Brain pericyte (primary cell): ENCODE measurements at regions not wholly inside any gene's neighbourhood (a gene's known extent, or its start where the extent isn't known, plus 50 kb on each side); places are given as distances from the start of the nearest gene placed in this dataset.

Source experiments
- DNase-seq: peaks from one replicate; pipeline ENCODE4 v3.0.0-alpha.2; 2012; ENCODE audit warnings: low read depth, low spot score

DNA sequence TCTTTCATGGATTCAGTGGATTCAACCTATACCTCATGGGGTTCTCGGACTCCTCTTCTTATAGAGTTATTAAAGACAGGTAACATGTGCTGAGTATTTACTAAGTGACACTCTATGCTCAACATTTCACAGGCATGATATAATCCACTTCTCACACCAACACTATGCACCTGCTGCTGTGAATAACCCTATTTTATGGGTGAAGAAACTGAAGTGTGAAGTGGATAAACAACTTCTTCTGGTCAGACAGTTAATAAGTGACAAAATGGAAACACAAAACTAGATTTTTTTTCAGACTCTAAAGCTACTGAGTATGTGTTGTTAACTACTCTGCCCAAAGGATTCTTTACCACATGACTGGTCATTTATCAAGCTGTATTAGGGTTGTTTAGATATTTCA is 403.5 kb downstream of the DIPK2A start:
- DNase-seq, result no peak

DNA sequence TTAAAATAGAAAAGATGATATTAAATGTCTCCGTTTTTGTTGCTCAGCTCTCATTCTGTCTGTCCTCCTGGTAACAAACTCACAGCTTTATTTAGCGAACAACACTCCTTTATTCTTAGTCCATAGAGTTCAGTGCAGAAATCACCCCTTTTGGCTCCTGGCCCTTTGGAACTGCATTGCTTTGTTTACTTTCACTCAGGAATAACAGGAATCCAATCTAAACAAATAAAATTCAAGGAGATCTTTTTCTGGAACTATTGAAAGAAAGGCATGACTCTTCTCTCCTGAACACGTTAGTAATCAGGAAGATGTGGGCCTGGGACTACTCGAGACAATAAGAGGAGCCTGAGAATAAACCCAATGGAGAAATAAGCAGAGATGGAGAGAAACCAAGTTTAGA is 409.2 kb downstream of the DIPK2A start:
- DNase-seq, result no peak

- DNase-seq, result no peak
Measured at GRCh38 chr3:144381607-144382006, 410.0 kb downstream of the DIPK2A start.

DNA sequence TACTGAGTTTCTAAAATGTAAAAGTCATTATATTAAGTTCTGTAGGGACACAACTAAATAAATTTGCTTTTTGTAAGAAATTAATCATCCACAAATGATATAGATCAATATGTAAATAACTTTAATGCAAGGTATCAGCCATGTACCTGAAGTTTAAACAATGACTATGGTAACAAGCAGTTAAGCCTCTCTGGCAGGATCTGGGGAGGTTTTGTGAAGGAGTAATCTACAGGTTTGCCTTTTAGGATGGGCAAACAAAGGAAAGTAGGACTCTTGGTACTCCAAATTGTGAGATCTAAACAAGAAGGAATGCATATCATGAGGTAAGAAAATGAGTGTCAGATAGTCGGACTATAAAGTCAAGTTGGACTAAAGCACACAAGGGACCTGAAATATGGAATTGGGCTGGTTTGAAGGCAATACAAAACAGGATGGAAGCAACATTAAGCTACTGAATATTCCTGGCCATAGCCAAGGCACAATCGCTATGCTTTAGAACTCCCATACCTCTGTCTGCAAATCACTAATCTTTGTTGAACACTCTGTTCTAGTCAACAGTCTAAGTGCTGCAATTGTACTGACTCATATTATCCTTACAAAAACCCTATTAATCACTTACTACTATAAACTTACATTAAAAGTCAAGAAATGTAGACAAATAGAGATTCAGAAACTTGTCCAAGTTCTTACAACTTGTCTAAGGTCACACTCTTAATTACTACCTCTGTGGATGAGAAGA is 412.8 kb downstream of the DIPK2A start:
- no peak for DNase-seq

DNA sequence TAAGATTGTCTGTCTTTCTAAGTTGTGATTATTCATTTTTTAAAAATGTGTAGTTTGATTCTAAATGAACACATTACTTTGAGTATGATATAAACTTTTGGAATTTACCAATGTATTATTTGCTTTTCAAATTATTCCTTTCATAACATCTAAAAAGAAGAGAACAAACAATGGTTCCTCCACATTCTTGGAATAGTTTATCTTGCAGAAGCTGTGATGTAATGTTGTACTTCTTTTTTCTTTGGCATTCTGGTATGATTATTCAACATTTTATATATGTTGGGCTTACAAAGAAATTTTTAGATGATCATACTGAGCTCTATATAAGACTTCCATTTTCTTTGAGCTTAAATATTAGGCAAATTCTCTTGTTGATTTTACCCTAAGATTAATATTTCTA is 419.2 kb downstream of the DIPK2A start:
- no peak for DNase-seq

GRCh38 chr3:144391236-144391635 is 419.6 kb downstream of the DIPK2A start:
- no peak for DNase-seq

GRCh38 chr3:144394032-144394431 is 422.4 kb downstream of the DIPK2A start:
- no peak for DNase-seq

DNA sequence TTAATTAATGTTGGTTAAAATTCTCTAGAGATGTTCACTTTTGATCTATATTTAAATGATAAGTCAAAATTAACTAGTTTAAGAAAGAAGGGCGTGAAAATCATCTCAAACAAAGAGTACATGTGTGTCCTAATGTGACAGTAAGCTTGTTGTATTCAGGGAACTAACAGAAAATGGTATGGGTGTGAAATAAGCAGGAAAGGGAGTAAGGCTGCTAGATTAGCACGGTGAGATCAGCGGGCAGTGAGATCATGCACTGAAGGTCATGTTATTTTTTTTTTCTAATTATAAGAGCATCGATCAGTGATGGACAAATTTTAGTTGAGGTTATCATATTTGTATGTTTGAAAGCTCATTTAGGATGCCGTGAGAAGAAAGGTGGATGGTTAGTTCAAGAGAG is 430.8 kb downstream of the DIPK2A start:
- DNase-seq, result no peak

DNA sequence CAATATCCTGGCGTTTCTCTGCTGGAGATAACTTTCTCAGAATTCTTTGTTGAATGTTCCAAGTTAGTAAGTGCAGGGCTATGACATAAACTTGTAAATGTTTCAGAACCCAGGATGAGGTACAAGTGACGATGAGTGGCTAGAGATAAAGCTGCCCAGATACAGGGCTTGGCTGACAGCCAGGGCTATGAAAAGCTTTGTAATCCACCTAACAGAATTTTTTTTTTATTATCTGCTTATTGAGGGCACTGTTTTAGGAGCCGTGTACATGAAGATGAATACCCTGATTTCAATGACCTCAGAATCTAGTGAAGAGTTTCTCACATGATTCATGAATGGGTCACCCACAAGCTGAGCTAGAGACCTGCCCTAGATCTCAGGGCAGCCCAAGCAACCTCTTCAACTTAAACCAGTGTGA is 431.4 kb downstream of the DIPK2A start:
- no peak for DNase-seq

DNA sequence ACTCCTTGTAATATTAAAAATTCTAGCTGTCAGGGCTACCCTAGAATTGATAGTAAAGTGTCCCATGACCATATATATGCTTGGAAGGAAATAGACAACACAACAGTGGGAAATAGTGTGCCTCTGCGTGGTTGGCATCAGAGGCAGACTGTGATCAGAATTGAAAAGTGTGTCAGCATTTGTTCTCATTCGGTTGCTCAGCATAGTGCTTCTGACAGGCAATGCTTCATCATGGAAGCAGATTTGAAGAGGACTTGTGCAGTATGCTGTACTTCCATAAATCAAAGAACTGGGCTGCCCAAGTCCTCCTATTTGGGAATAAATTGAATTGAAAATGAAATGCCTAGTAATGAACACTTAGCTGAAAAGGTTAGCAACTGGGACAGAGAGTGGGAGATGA is 435.7 kb downstream of the DIPK2A start:
- no peak for DNase-seq

GRCh38 chr3:144409319-144409718 is 437.7 kb downstream of the DIPK2A start:
- DNase-seq, result no peak

DNA sequence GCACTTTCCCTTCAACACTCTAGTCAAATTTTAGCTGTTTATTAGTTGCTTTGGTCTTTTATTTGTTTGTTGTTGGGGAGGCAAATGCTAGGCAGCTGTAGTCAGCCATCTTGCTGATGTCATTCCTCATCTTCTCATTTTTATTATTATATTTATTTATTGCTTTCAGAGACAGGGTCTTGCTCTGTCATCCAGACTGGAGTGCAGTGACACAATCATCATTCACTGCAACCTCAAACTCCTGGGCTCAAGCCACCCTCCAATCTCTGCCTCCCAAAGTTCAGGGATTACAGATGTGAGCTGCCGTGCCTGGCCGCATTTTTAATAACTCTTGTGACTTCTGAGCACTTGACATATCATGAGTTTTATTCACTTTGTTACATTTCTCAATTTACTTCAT is 441.4 kb downstream of the DIPK2A start:
- DNase-seq, result no peak

GRCh38 chr3:144415492-144415891 is 443.9 kb downstream of the DIPK2A start:
- DNase-seq, result no peak

DNA sequence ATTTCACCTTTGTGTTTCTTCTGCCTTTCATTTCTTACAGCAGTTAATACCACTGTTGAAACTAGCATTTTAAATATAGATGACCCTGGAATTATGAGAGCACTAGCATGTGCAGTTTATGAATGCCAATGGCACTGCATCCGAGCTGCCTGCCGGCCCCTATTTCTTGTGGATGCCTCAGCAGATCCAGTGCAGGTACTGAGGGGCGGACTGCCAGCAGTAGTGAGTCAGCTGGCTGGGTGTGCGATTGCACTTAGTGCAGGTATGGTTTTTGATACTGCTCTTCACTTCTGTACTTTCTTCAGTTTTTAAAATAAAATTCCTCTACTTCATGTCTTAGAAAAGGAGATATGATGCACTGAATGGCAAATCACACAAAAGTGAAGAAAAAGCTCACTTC is 453.0 kb downstream of the DIPK2A start:
- DNase-seq, result no peak

GRCh38 chr3:144426366-144426765 is 454.7 kb downstream of the DIPK2A start:
- DNase-seq, result no peak

DNA sequence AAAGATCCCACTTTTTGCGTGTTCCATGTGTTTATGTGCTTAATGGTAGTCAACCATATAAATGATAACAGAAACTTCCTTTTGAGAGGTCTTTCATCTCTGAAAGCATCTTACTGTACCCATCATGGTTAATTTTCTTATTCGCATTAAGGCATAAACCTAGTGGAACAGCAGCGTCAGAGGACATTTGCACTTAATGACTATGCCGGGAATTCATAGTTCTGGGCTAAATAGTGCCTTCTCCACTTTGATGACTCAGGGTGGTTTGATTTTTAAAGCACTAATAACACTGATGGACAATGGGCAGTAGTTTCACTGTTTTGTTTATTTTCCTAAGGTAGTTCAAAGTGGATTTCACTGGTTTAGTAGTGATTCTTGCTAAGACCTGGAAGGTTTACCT is 455.3 kb downstream of the DIPK2A start:
- DNase-seq, result no peak

GRCh38 chr3:144429719-144430121 is 458.1 kb downstream of the DIPK2A start:
- DNase-seq, result no peak

DNA sequence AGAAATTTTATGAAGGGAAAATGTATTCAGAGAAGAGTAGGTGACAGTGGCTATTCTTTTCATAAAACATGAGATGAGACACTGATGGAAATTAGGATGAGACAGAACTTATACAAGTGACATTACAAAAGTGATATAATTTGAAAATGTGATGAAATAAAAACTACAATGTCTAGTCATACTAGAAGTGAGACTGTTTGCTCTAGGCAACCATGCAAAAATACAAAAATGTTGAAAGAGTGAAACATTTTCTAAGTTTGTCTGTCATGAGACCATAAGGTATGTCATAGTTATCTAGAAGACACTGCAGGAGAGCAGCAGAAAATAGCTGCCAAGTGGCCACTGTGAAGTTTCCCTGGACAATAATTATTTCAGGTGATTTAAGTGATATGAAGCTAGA is 459.5 kb downstream of the DIPK2A start:
- DNase-seq, result no peak

GRCh38 chr3:144433006-144433405 is 461.4 kb downstream of the DIPK2A start:
- DNase-seq, result no peak

GRCh38 chr3:144437989-144438388 is 466.4 kb downstream of the DIPK2A start:
- no peak for DNase-seq

GRCh38 chr3:144444061-144444460 is 472.4 kb downstream of the DIPK2A start:
- no peak for DNase-seq

DNA sequence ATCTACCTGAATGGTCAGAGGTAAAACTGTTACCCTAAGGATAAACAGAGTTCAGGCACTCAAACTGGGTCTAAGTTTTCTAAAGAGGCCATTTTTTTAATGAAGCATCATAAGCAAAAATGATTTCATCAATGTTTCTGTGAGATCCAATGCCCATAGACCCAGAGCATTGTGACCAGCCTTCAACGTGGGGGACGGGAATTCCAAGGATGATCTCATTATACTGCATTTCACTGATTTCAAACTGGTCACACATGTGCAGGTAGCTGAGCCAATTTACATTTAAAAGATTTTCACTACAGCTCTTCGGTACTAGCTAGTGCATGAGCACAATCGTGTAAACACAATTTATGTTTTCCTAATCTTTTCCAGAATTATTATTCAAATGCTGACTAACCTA is 472.9 kb downstream of the DIPK2A start:
- DNase-seq, result no peak

DNA sequence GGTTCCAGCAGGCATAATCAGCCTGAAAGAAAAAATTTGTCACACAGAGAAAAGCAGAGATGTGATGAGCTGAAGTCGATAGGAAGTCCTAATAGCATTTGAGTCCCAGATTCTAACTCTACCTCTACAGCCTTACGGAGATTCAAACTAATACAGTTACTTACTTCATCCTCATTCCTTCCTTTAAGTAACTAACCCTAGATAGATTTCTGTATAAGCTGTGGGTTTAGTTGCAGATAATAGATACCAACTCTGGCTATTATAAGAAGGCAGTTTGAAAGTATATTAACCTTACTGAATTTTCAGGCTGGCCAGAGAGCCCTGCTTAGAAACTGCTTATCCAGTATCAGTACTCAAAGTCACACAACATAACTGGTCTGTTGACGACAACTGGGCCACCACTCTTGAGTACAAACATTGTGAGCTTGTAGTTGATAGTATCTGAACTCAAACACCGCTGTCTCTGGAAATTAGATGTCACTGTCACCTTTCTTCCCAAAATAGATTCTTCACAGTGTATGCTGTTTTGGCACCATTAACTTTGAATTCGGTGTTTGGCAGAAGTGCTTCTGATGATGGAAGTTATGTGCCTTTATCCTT is 484.3 kb downstream of the DIPK2A start:
- DNase-seq, result no peak

- no peak for DNase-seq
Measured at GRCh38 chr3:144457758-144458157, 486.1 kb downstream of the DIPK2A start.
